Gastroesophageal sphincter (tissue), 4 donors: ENCODE measurements at regions not wholly inside any gene's neighbourhood (a gene's known extent, or its start where the extent isn't known, plus 50 kb on each side); places are given as distances from the start of the nearest gene placed in this dataset.
"Not testable (repeated sequence)": the region's sequence is repeated elsewhere in the genome, so short reads cannot be mapped to it uniquely, and the experiment has no call there.

Source experiments
- ATAC-seq: fragments of 150-250 bp; one replicate; pipeline ENCODE4 v1.9.1; 2016; ENCODE audit warnings: mild to moderate bottlenecking, moderate library complexity
- H3K27ac ChIP-seq, 4 donors: fragments of 200-600 bp; sonication (generic) in 3 of 4; 1 replicate in 3 of 4; 2 replicates in 1 of 4; pipeline ENCODE4 v1.5.1; 2016 to 2019
- H3K27me3 ChIP-seq: fragments of 200-600 bp; sonication (generic); one replicate; pipeline ENCODE4 v1.5.1; 2019
- H3K36me3 ChIP-seq, 2 donors: fragments of 200-600 bp; sonication (generic); one replicate each; pipeline ENCODE4 v1.5.1; 2019; ENCODE audit warnings: control low read depth in 1 of 2
- H3K4me1 ChIP-seq, 3 donors: fragments of 200-600 bp; sonication (generic); 1 replicate in 2 of 3; 2 replicates in 1 of 3; pipeline ENCODE4 v1.5.1; 2016 to 2019; ENCODE audit warnings: control low read depth in 2 of 3
- H3K4me3 ChIP-seq, 2 donors: fragments of 200-600 bp; sonication (generic); one replicate each; pipeline ENCODE4 v1.5.1; 2019; ENCODE audit warnings: mild to moderate bottlenecking in 1 of 2, moderate library complexity in 1 of 2
- H3K9me3 ChIP-seq, 3 donors: fragments of 200-600 bp; sonication (generic); one replicate each; pipeline ENCODE4 v1.5.1; 2017 to 2019; ENCODE audit warnings: control low read depth in 2 of 3
- EP300 ChIP-seq: sonication (generic); formaldehyde crosslinking; IDR thresholded peaks from one replicate; pipeline ENCODE4 v1.6.1; 2017; ENCODE audit warnings: antibody characterized with exemption, mild to moderate bottlenecking
- POLR2A ChIP-seq, 2 donors: fragments of 450-650 bp; IDR thresholded peaks; one replicate each; pipeline ENCODE4 v1.6.1; 2017; ENCODE audit warnings: antibody characterized with exemption in 2 of 2, mild to moderate bottlenecking in 2 of 2, moderate library complexity in 1 of 2
- POLR2AphosphoS5 ChIP-seq: sonication (generic); formaldehyde crosslinking; IDR thresholded peaks from one replicate; pipeline ENCODE4 v1.6.1; 2017; ENCODE audit warnings: antibody characterized with exemption
- WGBS, 2 donors: methylation state at CpG; one replicate each; pipeline ENCODE4 v1.1.5; 2018; ENCODE audit warnings: low coverage in 1 of 2; 5-methylcytosine and 5-hydroxymethylcytosine counted together
- TF ChIP-seq, protein P1 (sequence below), 4 experiments: fragments of 200-600 bp in 2 of 4; fragments of 450-650 bp in 2 of 4; sonication (generic) in 1 of 4; IDR thresholded peaks; one replicate each; pipeline ENCODE4 v1.5.1; 2017 to 2019; ENCODE audit warnings: antibody characterized with exemption in 4 of 4, mild to moderate bottlenecking in 2 of 4, moderate library complexity in 2 of 4

- Histone ChIP-seq H3K4me3 (no peak overlapping the region), H3K27ac (no peak overlapping the region), H3K9me3 (no peaks in the 10 kb centered on the region), H3K4me1 (peaks cover 0 to 71% (median 10%) of the 10 kb centered on the region in 3 donors), H3K27me3 (no peaks in the 10 kb centered on the region), H3K36me3 (peaks cover 0 to 18% of the 10 kb centered on the region in 2 donors)
- TF ChIP-seq, protein P1, sequence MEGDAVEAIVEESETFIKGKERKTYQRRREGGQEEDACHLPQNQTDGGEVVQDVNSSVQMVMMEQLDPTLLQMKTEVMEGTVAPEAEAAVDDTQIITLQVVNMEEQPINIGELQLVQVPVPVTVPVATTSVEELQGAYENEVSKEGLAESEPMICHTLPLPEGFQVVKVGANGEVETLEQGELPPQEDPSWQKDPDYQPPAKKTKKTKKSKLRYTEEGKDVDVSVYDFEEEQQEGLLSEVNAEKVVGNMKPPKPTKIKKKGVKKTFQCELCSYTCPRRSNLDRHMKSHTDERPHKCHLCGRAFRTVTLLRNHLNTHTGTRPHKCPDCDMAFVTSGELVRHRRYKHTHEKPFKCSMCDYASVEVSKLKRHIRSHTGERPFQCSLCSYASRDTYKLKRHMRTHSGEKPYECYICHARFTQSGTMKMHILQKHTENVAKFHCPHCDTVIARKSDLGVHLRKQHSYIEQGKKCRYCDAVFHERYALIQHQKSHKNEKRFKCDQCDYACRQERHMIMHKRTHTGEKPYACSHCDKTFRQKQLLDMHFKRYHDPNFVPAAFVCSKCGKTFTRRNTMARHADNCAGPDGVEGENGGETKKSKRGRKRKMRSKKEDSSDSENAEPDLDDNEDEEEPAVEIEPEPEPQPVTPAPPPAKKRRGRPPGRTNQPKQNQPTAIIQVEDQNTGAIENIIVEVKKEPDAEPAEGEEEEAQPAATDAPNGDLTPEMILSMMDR (IDR thresholded peaks at IDR 0.05), result no peak
- TF ChIP-seq EP300 (no peak), POLR2A (IDR thresholded peaks at IDR 0.05) (no peak), POLR2AphosphoS5 (no peak)
- 60 to 86% methylated on average over 1 to 2 of the region's 2 CpGs for WGBS, 2 donors
- no peak for ATAC-seq
Observed at GRCh38 chr2:174678395-174678794, 80.8 kb upstream of the WIPF1 start.

DNA sequence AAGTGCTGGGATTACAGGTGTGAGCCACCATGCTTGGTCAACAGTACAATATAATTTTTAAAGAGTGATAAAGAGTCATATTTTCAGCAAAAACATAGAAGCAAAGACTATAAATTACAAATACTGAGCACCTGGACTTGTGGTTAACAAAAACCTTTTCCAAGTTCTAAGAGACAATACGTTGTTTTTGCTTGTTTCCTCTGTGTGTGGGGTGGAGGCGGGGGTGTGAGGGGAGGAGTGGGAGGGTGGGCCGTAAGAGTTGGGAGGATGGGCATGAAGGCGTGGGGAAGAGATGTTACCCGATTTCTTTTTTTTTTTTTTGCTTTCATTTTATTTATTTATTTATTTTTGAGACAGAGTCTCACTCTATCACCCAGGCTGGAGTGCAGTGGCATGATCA is 78.0 kb upstream of the WIPF1 start:
- no peak for TF ChIP-seq EP300
- TF ChIP-seq POLR2A (IDR thresholded peaks at IDR 0.05), result no peak
- TF ChIP-seq POLR2AphosphoS5, result no peak
- TF ChIP-seq, protein P1 (IDR thresholded peaks at IDR 0.05), result no peak
- H3K36me3 ChIP-seq, result peaks cover 0 to 27% of the 10 kb centered on the region in 2 donors
- no peaks in the 10 kb centered on the region for H3K9me3 ChIP-seq
- peaks cover 0 to 62% (median 4%) of the 10 kb centered on the region in 3 donors for H3K4me1 ChIP-seq
- WGBS, 2 donors, result 82 to 83% methylated on average over 5 of the region's 5 CpGs
- no peak for ATAC-seq
- H3K27me3 ChIP-seq, result no peaks in the 10 kb centered on the region
- no peak overlapping the region for H3K27ac ChIP-seq
- no peak overlapping the region for H3K4me3 ChIP-seq

GRCh38 chr2:174673876-174674275 is 76.3 kb upstream of the WIPF1 start:
- Histone ChIP-seq H3K4me3 (no peak overlapping the region), H3K9me3 (no peaks in the 10 kb centered on the region), H3K36me3 (peaks cover 0 to 19% of the 10 kb centered on the region in 2 donors), H3K27me3 (no peaks in the 10 kb centered on the region), H3K27ac (no peak overlapping the region), H3K4me1 (peaks cover 0 to 54% (median 2%) of the 10 kb centered on the region in 3 donors)
- 21 to 49% methylated on average over 3 of the region's 3 CpGs for WGBS, 2 donors
- ATAC-seq, result no peak
- no peak for TF ChIP-seq POLR2AphosphoS5
- no peak for TF ChIP-seq EP300
- no peak for TF ChIP-seq POLR2A (IDR thresholded peaks at IDR 0.05)
- TF ChIP-seq, protein P1 (IDR thresholded peaks at IDR 0.05), result no peak

DNA sequence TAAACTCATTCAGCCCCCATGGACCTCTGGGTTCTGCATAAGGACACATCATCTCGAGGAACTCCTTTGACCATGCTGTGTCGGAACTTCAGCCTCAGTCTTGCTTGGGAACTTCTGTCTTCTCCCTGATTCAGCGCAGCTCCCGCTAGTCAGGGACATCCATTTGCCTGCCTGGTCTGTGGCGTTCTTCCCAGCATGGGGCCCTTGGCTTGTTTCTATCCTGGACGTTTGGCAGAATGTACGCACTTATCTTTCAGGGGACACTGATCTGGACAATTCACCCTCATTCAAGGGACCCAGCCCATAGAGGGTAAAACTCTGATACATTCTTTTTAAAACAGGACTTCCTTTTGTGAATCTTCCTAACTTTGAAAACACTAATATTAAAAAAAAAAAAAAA is 75.8 kb upstream of the WIPF1 start:
- WGBS, 2 donors, result 72 to 77% methylated on average over 5 to 6 of the region's 7 CpGs
- no peak for TF ChIP-seq EP300
- no peak for TF ChIP-seq POLR2AphosphoS5
- TF ChIP-seq POLR2A (IDR thresholded peaks at IDR 0.05), result no peak
- TF ChIP-seq, protein P1 (IDR thresholded peaks at IDR 0.05), result no peak
- ATAC-seq, result no peak
- H3K9me3 ChIP-seq, result no peaks in the 10 kb centered on the region
- peaks cover 0 to 19% of the 10 kb centered on the region in 2 donors for H3K36me3 ChIP-seq
- no peak overlapping the region for H3K4me3 ChIP-seq
- peaks cover 0 to 54% (median 2%) of the 10 kb centered on the region in 3 donors for H3K4me1 ChIP-seq
- no peak overlapping the region for H3K27ac ChIP-seq
- H3K27me3 ChIP-seq, result no peaks in the 10 kb centered on the region

DNA sequence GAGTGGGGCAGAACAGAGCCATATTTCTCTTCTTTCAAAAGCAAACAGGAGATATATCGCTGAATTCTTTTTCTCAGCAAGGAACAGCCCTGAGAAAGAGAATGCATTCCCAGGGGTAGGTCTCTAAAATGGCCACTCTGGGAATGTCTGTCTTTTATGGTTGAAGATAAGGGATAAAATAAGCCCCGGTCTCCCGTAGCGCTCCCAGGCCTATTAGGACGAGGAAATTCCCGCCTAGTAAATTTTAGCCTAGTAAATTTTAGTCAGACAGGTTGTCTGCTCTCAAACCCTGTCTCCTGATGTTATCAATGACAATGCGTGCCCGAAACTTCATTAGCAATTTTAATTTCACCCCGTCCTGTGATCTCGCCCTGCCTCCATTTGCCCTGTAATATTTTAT is 73.9 kb upstream of the WIPF1 start:
- not testable (repeated sequence) for ATAC-seq, H3K27me3 ChIP-seq, H3K9me3 ChIP-seq, H3K4me3 ChIP-seq, H3K27ac ChIP-seq
- WGBS, 2 donors, result 91 to 98% methylated on average over 10 of the region's 10 CpGs
- Histone ChIP-seq H3K4me1 (peaks cover 0 to 61% (median 11%) of the 10 kb centered on the region in 3 donors), H3K36me3 (peaks cover 0 to 15% of the 10 kb centered on the region in 2 donors)
